ENCODE measurements at regions not wholly inside any gene's neighbourhood (a gene's known extent, or its start where the extent isn't known, plus 50 kb on each side); places are given as distances from the start of the nearest gene placed in this dataset.

DNA sequence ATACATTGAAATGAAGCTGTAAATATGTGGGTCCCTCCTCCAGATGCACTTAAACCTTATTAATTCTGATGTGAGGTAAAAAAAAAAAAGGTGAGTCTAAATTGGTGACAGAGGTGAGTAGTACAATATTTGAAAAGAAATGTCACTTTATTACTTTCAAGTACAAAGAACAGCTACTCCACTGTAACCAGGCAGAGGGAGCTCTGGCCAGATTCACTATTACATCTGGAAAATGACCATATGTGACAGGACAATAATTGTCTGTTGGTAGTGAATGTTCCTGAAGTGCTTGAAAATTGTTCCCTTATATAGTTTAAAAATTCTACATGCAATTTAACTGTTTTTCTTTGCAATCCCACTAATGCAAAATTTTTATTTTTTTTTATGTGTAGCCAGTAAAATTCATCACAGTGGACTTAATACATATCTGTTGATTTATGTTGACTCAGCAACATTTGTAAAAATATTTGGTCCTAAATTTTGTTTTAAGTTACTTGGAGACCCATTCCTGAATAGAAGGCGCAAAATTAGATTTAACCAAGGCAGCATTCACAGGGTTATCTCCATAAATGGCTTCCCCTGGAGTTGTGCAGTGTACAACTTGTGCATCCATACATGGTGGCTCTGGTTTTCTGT is 231.9 kb upstream of the TBC1D5 start:
- DNase-seq: no peak

DNA sequence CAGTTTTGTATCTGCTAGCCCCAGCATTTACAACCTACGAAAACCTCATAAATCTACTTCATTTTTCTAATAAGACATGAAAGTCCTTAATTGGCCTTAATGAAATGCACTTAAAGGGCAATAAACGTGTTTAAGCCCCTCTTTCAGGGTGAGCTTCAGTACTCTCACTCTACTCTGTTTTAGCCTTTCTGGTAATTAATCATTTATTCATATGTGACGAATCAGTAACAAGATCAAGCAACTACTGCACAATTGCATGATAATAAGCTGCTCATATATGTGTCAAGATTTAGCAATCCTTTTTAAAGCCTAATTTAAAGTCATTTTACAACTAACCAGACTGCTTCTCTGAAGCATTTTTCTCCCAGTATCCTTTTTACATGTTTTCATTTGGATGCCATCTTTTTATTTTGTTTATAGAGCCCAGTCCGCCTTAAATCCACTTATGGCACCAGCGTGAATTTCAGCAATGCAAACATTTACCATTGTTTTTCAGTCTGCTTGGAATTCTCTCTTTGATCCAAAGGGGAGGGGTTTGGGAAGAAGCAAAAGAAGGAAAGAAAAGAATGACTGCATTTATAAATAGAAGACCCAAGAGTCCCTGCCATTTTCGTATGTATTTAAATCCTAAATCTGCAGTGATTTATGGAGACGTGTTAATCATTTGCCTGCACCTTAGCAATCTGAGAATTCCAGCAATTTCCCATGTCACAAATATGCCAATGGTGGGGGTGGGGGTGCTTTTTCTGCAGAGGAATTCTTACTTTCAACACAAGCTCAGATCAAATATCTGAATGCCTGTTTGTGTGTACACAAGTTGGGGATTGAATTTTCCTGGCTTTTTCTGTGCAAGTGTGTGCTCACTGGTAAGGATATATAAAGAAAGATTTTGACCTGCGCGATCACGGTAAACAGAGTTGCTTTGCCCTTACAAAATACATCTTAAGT is 230.8 kb upstream of the TBC1D5 start:
- no peak for DNase-seq

DNA sequence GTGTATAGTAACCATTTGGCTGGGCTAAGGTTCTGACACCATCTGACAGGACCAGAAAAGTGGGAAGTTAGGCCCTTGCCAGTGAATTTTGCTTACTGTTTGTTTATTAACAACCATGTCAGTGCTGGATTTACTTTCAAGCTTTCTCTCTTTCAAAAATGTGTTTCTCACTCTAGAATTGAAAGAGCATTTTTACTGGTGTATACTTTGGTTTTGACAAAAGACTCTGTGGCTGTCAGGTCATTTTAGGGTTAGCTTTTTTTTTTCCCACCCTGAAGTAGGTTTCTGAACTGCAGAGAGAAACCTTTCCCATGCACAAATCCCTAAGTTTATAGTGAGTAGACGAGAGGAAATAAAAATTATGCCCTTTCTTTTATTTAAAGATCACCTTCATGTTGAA is 230.0 kb upstream of the TBC1D5 start:
- DNase-seq: no peak

DNA sequence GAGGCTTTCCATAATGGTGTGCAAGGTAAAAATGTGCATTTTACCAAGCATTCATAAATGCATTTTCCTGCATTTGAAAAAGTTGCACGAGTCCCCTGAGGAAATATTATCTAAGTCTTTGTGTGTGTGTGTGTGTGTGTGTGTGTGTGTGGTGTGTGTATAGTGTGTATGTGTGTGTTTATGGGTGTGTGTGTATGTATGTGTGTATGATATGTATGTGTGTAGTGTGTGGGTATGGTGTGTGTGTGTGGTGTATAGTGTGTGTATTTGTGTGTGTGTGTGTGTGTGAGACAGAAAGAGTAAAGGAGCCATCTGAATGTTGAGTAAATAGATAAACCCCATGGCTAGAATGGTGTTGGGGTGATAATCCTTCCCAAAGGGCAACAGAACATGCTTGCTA is 229.6 kb upstream of the TBC1D5 start:
- DNase-seq: no peak

DNA sequence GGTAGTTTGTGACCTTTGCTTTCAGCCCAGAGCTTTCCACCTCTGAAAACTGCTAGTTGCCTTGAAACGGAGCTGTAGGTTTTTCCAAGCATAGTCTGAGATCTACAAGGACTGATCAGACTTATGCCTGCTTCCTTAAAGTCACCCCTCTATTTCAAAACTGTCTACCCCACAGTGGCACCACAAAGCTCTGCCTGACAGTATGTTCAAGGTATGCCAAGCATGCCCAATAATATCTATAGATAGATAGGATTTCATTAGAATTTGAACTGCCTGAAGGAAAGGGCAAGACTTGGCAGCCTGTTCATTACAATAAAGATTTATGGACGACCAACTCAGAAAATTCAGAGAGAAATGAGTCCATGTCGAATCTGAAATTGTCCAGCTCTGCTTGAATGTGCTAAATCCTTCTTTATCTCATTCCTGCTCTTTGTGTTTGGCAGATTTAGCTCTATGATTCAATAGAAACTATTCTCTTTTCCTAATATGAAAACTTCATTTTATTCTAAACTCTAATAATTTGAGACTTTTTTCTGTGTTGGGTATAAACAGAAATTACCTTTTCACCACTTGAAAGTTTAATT is 227.6 kb upstream of the TBC1D5 start:
- no peak for DNase-seq

DNA sequence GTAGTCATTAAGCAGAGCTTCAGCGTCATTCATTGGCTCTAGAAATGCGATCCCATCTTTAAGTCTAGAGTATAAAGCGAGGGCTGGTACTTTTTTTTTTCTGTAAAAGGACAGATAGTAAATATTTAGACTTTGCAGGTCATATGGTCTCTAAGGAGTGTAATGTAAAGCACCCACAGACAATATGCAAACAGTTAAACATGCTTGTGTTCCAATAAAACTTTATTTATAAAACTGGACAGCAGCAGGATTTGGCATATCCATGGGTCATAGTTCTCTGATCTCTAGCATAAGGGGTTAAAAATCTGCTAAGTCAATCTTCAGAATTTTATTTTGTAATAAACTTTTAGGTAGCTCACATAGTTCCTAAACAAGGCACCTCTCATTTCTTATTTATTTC is 226.8 kb upstream of the TBC1D5 start:
- no peak for DNase-seq

DNA sequence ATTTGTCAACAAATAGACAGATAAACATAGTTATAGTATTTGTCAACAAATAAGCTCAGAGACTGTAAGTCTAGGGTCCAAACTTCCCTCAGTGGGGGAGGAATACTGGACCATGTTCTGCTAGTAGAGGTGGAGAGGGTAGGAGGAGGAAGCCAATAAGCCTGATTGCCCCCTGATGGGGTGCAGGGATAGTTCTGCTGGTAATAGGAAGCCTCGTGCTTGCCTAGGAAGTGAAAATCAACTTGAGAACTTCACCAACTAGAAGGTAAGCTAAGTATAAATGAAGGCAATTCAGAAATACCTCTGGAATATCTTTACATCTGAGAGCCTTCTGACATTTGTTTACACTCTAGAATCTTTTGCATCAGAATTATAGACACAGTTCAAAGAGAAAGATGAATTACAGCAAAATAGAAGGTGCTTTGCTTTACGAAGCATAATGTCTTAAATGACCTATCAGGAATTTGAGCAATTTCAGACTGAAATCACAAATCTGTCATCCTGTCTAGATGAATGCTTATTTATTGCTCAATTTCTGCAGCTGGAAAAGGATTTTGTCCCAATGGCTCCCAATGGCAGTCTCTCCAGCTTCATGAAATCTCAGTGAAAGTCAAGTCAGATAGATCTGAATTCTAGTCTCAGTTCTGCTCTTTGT is 225.6 kb upstream of the TBC1D5 start:
- no peak for DNase-seq

DNA sequence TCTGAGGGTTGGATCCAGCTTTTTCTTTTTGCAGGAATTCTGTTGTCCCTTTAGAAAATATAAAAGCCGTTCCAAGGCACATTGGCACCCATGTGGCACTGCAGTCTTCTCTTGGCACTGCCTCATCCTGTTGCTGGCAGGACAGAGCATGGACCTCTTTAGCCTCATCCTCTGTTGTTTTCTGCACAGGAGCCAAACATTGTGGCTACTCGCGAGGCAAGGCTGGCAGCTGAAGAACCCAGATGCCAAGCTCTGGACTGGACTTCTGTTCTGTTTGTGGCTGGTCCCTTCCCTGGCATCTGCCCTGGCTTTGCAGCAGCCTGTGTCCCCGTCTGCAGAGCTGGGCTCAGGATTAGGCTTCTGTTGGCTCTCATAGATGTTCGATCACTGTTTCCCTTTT is 224.7 kb upstream of the TBC1D5 start:
- no peak for DNase-seq

DNA sequence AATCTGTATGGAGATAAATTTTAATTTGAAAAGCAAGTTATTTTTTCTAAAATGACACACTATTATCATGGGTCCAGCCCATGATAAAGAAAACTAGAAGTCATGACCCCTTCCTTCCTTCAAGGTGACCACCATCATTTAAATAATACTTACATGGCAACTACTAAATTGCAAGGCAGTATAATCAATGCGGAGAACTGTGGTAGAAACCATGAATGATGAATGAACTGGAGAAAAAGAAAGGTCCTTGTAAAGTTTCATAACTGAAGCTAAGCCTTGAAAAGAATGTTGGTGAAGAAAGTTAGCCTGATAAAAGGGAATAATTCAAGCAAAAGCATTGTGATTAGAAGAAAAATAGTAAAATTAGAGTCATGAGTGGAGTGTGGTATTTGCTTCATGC is 222.9 kb upstream of the TBC1D5 start:
- no peak for DNase-seq

DNA sequence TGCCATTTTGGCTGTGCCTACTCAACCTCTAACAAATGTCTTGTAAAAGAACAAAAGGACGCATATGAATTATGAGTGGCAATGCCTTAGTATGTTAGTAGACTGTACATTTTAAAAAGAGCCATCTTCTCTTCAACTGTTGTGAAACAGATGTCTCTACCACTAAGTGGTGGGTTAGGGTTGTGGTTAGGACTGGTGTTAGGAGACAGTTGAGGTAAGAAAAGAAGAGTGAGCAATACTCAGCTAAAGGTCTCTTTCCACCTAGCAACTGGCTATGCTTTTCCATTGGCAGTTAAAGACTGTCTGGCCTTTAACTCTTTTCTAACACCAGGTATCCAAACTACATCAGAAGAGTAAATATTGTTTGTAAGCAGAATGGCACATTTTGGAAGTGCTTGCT is 221.7 kb upstream of the TBC1D5 start:
- DNase-seq: no peak

DNA sequence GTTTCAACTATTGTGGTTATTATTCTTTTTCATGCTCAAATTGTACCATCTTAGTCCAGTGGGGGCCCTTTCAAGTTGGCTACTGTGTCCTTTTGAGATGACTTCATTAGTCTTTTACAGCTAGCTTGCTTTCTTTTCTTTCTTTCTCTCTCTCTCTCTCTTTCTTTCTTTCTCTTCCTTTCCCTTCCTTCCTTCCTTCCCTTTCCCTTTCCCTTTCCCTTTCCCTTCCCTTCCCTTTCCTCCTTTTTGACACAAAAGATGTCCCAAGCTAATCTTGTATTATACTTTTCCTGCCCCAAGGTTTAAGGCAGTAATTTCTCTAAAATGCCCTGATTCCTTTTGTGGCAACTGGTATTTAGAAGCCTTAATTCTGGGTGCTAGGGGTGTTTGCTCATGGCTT is 213.0 kb upstream of the TBC1D5 start:
- no peak for DNase-seq

DNA sequence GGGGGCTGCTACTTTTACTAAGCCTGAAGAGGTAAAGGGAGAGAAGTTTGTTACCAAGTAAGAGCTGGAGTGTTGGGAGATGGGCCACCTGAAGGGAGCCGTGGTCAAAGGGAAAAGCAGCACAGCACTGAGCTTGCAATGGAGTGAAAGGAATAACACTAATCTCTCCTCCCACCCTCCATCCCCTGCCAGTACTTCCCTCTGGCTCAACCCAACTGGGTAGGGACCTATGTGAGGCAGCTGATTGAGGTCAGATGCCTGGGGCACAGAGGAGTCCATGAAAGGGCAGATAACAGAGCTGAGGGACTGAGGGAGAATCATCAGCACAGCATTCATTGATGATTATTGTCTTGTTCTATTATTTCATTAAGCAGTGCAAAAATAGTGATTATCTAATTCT is 212.4 kb upstream of the TBC1D5 start:
- DNase-seq: no peak

DNA sequence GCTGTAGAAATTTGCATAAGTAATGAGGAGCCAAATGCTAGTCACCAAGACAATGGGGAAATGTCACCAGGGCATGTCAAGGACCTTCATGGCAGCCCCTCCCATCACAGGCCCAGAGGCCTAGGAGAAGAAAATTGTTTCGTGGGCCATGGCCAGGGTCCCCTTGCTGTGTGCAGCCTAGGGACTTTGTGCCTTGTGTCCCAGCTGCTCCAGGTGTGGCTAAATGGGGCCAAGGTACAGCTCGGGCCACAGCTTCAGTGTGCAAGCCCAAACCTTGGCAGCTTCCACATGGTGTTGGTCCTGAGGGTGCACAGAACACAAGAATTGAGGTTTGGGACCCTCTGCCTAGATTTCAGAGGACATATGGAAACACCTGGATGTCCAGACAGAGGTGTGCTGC is 208.8 kb upstream of the TBC1D5 start:
- DNase-seq: no peak

DNA sequence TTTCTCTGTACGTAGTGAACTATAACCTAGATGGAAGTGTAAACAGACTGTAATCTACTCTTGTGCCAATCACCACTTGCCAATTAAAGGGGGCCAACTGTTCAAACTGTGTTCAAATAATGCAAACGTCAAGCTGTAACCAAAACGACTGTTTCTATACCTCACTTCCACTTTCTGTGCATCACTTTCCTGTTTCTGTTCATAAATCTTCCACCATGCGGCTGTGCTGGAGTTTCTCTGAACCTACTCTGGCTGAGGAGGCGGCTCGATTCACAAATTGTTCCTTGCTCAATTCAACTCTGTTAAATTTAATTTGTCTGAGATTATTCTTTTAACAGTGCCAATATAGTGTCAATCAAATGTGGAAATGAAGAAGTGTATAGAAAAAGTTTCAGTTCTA is 206.7 kb upstream of the TBC1D5 start:
- no peak for DNase-seq

DNA sequence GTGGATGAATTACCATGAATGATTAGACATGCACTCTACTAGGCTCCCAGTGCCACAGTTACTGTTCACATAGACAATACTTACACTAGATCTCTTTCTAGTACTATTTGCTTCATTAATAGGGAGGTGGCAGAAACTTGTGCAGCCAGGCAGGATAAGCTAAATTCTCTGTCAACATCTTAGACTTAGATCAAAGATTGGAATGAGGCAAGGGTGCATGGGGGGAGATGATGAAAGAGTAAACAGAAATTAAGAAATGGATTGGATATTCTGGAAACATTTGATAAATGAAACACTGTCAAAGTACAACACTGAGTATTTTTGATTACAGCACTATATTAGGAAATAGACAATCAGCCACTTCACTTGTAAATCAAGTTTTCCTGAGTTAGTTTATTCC is 205.4 kb upstream of the TBC1D5 start:
- DNase-seq: no peak

DNA sequence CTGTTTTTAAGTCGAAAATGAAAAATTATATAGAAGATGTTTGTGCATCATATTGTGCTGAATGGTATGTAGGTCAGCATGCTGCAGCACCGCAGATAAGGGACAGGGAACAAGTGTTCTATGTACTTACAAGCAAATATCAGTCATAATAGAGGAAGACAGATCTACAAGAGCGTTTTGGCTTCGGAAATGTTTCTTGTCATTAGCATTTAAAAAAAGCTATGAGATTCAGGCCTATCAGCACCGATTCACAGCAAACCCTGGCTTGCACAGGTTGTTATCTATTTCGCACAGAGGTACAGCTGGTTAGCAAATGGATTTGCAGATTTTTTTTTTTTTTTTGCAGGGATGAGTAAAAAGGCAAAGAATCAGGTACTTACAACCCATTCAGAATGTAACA is 204.2 kb upstream of the TBC1D5 start:
- no peak for DNase-seq

DNA sequence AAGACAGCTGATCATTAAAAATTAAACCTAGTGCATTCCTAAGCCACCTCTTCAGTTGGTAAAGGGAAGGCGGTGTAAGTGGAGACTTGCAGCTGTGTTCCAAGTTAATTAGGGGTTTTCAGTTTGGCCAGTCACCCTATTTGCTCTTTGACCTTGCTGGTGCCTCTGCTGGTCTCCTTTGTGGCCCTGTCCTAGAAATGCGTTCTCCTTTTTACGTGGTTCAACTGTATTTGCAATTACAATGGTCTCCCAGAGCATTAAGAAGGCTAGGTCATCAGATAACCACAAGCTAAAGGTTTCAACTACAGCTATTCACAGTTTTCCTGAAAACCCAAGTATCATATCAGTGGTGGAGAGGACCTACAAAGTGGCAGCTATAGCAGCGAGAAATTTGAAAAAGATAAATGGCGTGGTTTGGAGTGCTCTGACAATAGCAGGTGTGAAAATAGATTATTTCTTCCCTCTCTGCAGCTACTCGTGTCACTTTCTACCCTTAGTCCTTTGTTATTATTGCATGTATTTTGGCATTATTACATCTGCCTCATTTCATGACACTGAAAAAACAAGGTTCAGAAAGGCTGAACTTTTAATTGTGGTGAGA is 203.5 kb upstream of the TBC1D5 start:
- DNase-seq: no peak

DNA sequence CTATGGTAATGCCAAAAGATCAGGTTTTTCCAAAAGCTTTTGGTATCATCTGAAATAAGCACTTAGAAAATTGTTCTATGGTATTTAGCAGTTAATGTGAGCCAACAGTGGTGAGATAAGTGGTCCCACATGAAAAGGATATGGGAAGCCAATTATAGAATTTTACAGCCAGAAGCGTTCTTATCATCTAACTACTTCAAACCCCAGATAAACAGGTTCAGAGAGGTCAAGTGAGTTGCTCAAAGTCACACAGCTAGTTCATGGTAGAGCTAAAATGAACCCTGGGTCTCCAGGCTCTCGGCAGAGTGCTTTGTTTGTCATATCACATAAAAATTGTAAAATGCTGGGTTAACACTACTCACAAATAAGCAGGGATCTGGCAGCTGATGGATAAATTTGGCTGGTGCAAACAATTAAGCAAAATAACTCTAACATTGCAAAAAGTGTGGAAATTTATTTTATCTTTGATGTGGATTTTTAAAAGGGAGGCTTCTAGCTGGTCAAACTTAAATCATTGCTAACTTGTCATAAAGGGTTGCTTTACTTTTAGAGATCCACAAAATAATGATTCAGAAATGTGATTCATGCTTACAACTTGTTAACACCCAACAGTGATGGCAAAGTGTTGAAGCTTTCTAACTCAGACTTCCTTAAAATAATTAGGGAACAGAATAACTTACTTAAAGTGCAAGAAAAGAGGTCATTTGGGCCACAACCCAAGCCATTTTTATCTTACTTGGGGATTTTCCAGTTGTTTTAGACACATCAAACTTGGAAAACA is 202.8 kb upstream of the TBC1D5 start:
- no peak for DNase-seq

DNA sequence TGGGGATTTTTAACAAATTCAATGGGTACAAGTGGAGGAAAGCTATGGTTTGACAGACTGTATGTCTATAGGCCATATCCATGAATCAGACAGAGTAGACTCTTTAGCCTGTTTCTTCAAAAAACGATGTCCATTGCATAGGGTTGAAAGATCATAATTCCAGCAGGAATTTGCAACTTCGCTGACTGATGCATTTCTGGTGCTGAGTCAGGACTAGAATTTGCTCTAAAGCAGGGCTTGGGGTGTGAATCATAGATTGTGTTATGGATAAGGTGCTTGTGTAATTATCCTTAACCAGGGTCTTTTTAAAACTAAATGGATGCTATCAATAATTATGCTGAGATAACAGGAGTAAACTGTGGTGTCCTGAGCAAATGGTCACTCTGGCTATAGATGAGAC is 200.4 kb upstream of the TBC1D5 start:
- no peak for DNase-seq

DNA sequence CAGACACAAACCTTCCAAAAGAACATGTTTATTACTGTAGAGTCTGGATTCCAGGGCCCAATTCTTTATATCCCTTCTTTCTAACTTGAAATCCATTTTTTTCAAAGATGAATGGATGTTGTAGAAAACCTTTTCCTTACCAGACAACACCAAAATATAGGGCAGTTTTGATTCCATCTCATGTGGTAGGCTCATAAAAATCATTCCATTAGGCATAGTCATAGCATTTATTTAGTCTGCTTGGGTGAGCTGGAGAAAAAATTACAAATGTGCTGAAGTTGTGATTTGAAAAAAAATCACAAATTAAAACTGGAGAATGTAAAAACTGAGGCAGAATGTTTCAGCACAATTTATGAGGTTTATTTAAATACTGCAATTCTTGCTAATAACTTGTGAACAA is 199.3 kb upstream of the TBC1D5 start:
- no peak for DNase-seq

DNA sequence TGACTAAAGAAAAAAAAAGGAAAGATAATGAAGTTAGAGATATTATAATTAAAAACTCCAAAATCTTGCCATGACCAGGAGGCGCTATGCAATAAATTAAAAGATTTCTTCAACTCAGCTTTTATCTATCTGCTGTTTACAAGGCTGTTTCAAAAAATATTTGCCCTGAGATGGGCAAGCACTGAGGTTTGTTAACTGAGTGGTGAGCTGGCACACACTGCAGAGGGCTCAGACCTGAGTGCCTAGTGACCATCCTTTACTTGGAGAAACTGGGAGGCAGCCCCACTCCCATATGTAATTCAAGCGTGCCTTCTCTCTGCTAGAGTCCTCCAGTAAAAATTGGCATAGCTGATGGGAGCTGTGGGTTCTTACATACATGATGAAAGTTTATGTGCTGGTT is 198.7 kb upstream of the TBC1D5 start:
- DNase-seq: no peak

DNA sequence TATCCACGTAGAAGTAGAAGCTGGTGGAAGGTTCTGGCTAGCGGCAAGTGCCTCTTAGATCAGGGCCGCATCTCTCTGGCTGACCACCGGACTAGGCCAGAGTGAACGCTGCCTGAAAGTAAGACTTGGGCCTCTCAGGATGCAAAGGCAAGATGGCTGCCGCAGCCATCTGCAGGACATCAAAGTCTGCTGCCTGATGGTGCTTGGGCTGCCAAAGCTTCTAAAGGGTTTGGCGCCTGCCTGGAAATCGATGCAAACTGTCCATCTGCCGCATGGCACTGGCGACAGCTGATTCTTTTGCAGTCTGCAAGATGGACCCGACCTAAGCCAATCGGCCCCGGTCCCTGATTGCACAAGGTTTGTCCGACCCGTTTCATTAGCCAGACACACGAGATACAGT is 196.7 kb upstream of the TBC1D5 start:
- no peak for DNase-seq

DNA sequence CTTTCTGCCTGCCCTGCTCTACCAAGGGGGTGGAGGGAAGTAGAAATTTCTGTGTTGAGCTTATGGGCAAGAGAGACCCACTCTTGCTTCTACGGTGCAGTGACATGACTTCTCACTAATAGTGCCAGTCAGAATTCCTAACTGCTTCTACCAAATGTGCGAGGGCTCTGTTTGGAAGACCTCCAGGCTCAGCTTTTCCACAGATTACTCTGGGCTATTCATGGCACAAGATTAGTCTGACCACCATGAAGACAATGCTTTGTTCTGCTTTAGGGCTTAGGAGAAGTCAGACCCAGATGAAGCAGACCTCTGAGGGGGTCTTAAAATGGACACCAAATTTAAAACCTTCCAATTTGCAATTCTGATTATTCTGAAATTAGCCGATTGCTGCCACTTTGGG is 195.9 kb upstream of the TBC1D5 start:
- no peak for DNase-seq
